Testis (tissue), 2 donors: ENCODE measurements at regions not wholly inside any gene's neighbourhood (a gene's known extent, or its start where the extent isn't known, plus 50 kb on each side); places are given as distances from the start of the nearest gene placed in this dataset.
"Not testable (repeated sequence)": the region's sequence is repeated elsewhere in the genome, so short reads cannot be mapped to it uniquely, and the experiment has no call there.

ENCODE experiments used
- POLR2A ChIP-seq: fragments of 450-650 bp; IDR thresholded peaks from one replicate; pipeline ENCODE4 v1.6.1; 2017; ENCODE audit warnings: antibody characterized with exemption, mild to moderate bottlenecking, moderate library complexity
- TF ChIP-seq, protein P1 (sequence below), 3 experiments: fragments of 450-650 bp in 2 of 3; fragments of 200-600 bp in 1 of 3; sonication (generic) in 1 of 3; IDR thresholded peaks; one replicate each; pipeline ENCODE4 v1.5.1; 2016 to 2019; ENCODE audit warnings: antibody characterized with exemption in 3 of 3, mild to moderate bottlenecking in 2 of 3, moderate library complexity in 1 of 3

DNA sequence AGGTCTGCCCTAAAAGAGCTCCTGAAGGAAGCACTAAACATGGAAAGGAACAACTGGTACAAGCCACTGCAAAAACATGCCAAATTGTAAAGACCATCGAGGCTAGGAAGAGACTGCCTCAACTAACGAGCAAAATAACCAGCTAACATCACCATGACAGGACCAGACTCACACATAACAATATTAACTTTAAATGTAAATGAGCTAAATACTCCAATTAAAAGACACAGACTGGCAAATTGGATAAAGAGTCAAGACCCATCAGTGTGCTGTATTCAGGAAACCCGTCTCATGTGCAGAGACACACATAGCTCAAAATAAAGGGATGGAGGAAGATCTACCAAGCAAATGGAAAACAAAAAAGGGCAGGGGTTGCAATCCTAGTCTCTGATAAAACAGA, 263.4 kb upstream of the WSB1 start:
- TF ChIP-seq, protein P1, sequence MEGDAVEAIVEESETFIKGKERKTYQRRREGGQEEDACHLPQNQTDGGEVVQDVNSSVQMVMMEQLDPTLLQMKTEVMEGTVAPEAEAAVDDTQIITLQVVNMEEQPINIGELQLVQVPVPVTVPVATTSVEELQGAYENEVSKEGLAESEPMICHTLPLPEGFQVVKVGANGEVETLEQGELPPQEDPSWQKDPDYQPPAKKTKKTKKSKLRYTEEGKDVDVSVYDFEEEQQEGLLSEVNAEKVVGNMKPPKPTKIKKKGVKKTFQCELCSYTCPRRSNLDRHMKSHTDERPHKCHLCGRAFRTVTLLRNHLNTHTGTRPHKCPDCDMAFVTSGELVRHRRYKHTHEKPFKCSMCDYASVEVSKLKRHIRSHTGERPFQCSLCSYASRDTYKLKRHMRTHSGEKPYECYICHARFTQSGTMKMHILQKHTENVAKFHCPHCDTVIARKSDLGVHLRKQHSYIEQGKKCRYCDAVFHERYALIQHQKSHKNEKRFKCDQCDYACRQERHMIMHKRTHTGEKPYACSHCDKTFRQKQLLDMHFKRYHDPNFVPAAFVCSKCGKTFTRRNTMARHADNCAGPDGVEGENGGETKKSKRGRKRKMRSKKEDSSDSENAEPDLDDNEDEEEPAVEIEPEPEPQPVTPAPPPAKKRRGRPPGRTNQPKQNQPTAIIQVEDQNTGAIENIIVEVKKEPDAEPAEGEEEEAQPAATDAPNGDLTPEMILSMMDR (IDR thresholded peaks at IDR 0.05): not testable (repeated sequence)
- not testable (repeated sequence) for TF ChIP-seq POLR2A
